HG03196 (cell line): ENCODE measurements at regions not wholly inside any gene's neighbourhood (a gene's known extent, or its start where the extent isn't known, plus 50 kb on each side); places are given as distances from the start of the nearest gene placed in this dataset.
"Not testable (repeated sequence)": the region's sequence is repeated elsewhere in the genome, so short reads cannot be mapped to it uniquely, and the experiment has no call there.

ENCODE experiments used
- ATAC-seq: cut with Tn5 transposase; IDR thresholded peaks from one replicate; pipeline ENCODE4 v1.9.1; 2021; ENCODE audit not compliant: unreplicated experiment

GRCh38 chr2:163198972-163199371 lies 360.4 kb upstream of the KCNH7 start:
- ATAC-seq: no peak

- no peak for ATAC-seq
Observed at GRCh38 chr2:163198007-163198406, 359.4 kb upstream of the KCNH7 start.

- ATAC-seq: no peak
Observed at GRCh38 chr2:163191372-163191771, 352.8 kb upstream of the KCNH7 start.

- ATAC-seq: no peak
Observed at GRCh38 chr2:163187995-163188655, 349.6 kb upstream of the KCNH7 start.

GRCh38 chr2:163187119-163187518 lies 348.6 kb upstream of the KCNH7 start:
- ATAC-seq: no peak

- ATAC-seq: no peak
Observed at GRCh38 chr2:163185160-163185559, 346.6 kb upstream of the KCNH7 start.

- no peak for ATAC-seq
Observed at GRCh38 chr2:163182764-163183354, 344.3 kb upstream of the KCNH7 start.

GRCh38 chr2:163177592-163177991 lies 339.0 kb upstream of the KCNH7 start:
- no peak for ATAC-seq

- no peak for ATAC-seq
Observed at GRCh38 chr2:163175294-163175693, 336.7 kb upstream of the KCNH7 start.

GRCh38 chr2:163173591-163173990 lies 335.0 kb upstream of the KCNH7 start:
- no peak for ATAC-seq

GRCh38 chr2:163171786-163172530 lies 333.4 kb upstream of the KCNH7 start:
- ATAC-seq: no peak

GRCh38 chr2:163157891-163158496 lies 319.4 kb upstream of the KCNH7 start:
- no peak for ATAC-seq

- ATAC-seq: no peak
Observed at GRCh38 chr2:163157411-163157810, 318.8 kb upstream of the KCNH7 start.

GRCh38 chr2:163155925-163156324 lies 317.4 kb upstream of the KCNH7 start:
- ATAC-seq: no peak

- peak; percentile 72 for ATAC-seq
Observed at GRCh38 chr2:163155279-163155883, 316.8 kb upstream of the KCNH7 start.

- ATAC-seq: no peak
Observed at GRCh38 chr2:163142618-163143017, 304.1 kb upstream of the KCNH7 start.

GRCh38 chr2:163138947-163139346 lies 300.4 kb upstream of the KCNH7 start:
- no peak for ATAC-seq

GRCh38 chr2:163135256-163135655 lies 296.7 kb upstream of the KCNH7 start:
- no peak for ATAC-seq

GRCh38 chr2:163133602-163134001 lies 295.0 kb upstream of the KCNH7 start:
- no peak for ATAC-seq

GRCh38 chr2:163132850-163133249 lies 294.3 kb upstream of the KCNH7 start:
- ATAC-seq: no peak

GRCh38 chr2:163132207-163132606 lies 293.6 kb upstream of the KCNH7 start:
- ATAC-seq: not testable (repeated sequence)
